ENCODE measurements at regions not wholly inside any gene's neighbourhood (a gene's known extent, or its start where the extent isn't known, plus 50 kb on each side); places are given as distances from the start of the nearest gene placed in this dataset.

DNA sequence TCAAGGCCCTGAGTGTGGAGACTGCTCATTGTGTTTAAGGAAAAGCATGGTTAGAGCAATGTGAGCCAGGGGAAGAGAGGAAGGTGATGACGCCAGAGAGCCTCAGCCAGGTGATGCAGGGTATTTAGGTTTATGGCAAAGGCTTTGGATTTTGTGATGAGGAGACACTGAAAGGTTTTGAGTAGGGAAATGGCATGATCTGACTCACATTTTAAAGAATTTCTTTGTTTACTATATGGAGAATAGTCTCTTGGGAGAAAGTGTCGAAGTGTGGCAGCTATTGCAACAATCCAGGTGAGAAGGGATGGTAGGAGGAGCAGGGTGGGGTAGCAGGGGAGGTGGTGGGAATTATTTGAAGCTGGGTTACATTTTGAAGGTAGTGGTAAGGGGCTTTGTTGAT lies 293.4 kb upstream of the IGFBP7 start:
- Histone ChIP-seq H3K4me1 (ENCODE audit: insufficient read depth) (no peaks in the 10 kb centered on the region), H3K36me3 (ENCODE audit: insufficient read depth) (no peaks in the 10 kb centered on the region), H3K79me2 (replicated peaks; ENCODE audit: insufficient read depth) (no peaks in the 10 kb centered on the region), H3F3A (replicated peaks; ENCODE audit: low read depth) (no peaks in the 10 kb centered on the region), H4K20me1 (replicated peaks; ENCODE audit: insufficient read depth) (no peaks in the 10 kb centered on the region), H3K27me3 (ENCODE audit: insufficient read depth) (no peaks in the 10 kb centered on the region), H2AFZ (no peak overlapping the region), H3K9me2 (ENCODE audit: insufficient read depth) (peaks cover 3% of the 10 kb centered on the region; the same call in 1 of the 2 replicates), H3K4me2 (no peak overlapping the region), H3K27ac (ENCODE audit: low read depth) (no peak overlapping the region), H3K4me3 (no peak overlapping the region)
- Mint-ChIP-seq H3K27me3 (ENCODE audit: insufficient read depth, low read depth, poor library complexity) (peaks cover 2% of the 10 kb centered on the region), H3K9me3 (no peaks in the 10 kb centered on the region), H3K36me3 (ENCODE audit: low read depth) (no peaks in the 10 kb centered on the region), H3K4me3 (no peak overlapping the region), H3K4me1 (peaks cover 10% of the 10 kb centered on the region), H3K27ac (no peak overlapping the region)
- ATAC-seq (no peak), DNase-seq (ENCODE audit: low spot score) (no peak)
- no peak for TF ChIP-seq POLR2AphosphoS5 (IDR thresholded peaks at IDR 0.05; ENCODE audit: low read depth)
- TF ChIP-seq, protein P1, sequence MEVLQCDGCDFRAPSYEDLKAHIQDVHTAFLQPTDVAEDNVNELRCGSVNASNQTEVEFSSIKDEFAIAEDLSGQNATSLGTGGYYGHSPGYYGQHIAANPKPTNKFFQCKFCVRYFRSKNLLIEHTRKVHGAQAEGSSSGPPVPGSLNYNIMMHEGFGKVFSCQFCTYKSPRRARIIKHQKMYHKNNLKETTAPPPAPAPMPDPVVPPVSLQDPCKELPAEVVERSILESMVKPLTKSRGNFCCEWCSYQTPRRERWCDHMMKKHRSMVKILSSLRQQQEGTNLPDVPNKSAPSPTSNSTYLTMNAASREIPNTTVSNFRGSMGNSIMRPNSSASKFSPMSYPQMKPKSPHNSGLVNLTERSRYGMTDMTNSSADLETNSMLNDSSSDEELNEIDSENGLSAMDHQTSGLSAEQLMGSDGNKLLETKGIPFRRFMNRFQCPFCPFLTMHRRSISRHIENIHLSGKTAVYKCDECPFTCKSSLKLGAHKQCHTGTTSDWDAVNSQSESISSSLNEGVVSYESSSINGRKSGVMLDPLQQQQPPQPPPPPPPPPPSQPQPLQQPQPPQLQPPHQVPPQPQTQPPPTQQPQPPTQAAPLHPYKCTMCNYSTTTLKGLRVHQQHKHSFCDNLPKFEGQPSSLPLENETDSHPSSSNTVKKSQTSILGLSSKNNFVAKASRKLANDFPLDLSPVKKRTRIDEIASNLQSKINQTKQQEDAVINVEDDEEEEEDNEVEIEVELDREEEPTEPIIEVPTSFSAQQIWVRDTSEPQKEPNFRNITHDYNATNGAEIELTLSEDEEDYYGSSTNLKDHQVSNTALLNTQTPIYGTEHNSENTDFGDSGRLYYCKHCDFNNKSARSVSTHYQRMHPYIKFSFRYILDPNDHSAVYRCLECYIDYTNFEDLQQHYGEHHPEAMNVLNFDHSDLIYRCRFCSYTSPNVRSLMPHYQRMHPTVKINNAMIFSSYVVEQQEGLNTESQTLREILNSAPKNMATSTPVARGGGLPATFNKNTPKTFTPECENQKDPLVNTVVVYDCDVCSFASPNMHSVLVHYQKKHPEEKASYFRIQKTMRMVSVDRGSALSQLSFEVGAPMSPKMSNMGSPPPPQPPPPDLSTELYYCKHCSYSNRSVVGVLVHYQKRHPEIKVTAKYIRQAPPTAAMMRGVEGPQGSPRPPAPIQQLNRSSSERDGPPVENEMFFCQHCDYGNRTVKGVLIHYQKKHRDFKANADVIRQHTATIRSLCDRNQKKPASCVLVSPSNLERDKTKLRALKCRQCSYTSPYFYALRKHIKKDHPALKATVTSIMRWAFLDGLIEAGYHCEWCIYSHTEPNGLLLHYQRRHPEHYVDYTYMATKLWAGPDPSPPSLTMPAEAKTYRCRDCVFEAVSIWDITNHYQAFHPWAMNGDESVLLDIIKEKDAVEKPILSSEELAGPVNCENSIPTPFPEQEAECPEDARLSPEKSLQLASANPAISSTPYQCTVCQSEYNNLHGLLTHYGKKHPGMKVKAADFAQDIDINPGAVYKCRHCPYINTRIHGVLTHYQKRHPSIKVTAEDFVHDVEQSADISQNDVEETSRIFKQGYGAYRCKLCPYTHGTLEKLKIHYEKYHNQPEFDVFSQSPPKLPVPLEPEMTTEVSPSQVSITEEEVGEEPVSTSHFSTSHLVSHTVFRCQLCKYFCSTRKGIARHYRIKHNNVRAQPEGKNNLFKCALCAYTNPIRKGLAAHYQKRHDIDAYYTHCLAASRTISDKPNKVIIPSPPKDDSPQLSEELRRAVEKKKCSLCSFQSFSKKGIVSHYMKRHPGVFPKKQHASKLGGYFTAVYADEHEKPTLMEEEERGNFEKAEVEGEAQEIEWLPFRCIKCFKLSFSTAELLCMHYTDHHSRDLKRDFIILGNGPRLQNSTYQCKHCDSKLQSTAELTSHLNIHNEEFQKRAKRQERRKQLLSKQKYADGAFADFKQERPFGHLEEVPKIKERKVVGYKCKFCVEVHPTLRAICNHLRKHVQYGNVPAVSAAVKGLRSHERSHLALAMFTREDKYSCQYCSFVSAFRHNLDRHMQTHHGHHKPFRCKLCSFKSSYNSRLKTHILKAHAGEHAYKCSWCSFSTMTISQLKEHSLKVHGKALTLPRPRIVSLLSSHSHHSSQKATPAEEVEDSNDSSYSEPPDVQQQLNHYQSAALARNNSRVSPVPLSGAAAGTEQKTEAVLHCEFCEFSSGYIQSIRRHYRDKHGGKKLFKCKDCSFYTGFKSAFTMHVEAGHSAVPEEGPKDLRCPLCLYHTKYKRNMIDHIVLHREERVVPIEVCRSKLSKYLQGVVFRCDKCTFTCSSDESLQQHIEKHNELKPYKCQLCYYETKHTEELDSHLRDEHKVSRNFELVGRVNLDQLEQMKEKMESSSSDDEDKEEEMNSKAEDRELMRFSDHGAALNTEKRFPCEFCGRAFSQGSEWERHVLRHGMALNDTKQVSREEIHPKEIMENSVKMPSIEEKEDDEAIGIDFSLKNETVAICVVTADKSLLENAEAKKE (CRISPR knock-in tag; IDR thresholded peaks at IDR 0.05): no peak
- TF ChIP-seq, protein P2, sequence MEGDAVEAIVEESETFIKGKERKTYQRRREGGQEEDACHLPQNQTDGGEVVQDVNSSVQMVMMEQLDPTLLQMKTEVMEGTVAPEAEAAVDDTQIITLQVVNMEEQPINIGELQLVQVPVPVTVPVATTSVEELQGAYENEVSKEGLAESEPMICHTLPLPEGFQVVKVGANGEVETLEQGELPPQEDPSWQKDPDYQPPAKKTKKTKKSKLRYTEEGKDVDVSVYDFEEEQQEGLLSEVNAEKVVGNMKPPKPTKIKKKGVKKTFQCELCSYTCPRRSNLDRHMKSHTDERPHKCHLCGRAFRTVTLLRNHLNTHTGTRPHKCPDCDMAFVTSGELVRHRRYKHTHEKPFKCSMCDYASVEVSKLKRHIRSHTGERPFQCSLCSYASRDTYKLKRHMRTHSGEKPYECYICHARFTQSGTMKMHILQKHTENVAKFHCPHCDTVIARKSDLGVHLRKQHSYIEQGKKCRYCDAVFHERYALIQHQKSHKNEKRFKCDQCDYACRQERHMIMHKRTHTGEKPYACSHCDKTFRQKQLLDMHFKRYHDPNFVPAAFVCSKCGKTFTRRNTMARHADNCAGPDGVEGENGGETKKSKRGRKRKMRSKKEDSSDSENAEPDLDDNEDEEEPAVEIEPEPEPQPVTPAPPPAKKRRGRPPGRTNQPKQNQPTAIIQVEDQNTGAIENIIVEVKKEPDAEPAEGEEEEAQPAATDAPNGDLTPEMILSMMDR (conservative IDR thresholded peaks at IDR 0.05; ENCODE audit: low read depth in 2 of 2): no peak
- TF ChIP-seq, protein P3, sequence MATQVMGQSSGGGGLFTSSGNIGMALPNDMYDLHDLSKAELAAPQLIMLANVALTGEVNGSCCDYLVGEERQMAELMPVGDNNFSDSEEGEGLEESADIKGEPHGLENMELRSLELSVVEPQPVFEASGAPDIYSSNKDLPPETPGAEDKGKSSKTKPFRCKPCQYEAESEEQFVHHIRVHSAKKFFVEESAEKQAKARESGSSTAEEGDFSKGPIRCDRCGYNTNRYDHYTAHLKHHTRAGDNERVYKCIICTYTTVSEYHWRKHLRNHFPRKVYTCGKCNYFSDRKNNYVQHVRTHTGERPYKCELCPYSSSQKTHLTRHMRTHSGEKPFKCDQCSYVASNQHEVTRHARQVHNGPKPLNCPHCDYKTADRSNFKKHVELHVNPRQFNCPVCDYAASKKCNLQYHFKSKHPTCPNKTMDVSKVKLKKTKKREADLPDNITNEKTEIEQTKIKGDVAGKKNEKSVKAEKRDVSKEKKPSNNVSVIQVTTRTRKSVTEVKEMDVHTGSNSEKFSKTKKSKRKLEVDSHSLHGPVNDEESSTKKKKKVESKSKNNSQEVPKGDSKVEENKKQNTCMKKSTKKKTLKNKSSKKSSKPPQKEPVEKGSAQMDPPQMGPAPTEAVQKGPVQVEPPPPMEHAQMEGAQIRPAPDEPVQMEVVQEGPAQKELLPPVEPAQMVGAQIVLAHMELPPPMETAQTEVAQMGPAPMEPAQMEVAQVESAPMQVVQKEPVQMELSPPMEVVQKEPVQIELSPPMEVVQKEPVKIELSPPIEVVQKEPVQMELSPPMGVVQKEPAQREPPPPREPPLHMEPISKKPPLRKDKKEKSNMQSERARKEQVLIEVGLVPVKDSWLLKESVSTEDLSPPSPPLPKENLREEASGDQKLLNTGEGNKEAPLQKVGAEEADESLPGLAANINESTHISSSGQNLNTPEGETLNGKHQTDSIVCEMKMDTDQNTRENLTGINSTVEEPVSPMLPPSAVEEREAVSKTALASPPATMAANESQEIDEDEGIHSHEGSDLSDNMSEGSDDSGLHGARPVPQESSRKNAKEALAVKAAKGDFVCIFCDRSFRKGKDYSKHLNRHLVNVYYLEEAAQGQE (IDR thresholded peaks at IDR 0.05; ENCODE audit: unreplicated experiment): no peak
- TF ChIP-seq, protein P4, sequence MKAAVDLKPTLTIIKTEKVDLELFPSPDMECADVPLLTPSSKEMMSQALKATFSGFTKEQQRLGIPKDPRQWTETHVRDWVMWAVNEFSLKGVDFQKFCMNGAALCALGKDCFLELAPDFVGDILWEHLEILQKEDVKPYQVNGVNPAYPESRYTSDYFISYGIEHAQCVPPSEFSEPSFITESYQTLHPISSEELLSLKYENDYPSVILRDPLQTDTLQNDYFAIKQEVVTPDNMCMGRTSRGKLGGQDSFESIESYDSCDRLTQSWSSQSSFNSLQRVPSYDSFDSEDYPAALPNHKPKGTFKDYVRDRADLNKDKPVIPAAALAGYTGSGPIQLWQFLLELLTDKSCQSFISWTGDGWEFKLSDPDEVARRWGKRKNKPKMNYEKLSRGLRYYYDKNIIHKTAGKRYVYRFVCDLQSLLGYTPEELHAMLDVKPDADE (IDR thresholded peaks at IDR 0.05): no peak
- TF ChIP-seq EZH2 (IDR thresholded peaks at IDR 0.05; ENCODE audit: low read depth, unreplicated experiment): no peak
- no peak for TF ChIP-seq JUNB (IDR thresholded peaks at IDR 0.05; ENCODE audit: unreplicated experiment)

Data from GM23338 (cell line).